ENCODE measurements at regions not wholly inside any gene's neighbourhood (a gene's known extent, or its start where the extent isn't known, plus 50 kb on each side); places are given as distances from the start of the nearest gene placed in this dataset.

DNA sequence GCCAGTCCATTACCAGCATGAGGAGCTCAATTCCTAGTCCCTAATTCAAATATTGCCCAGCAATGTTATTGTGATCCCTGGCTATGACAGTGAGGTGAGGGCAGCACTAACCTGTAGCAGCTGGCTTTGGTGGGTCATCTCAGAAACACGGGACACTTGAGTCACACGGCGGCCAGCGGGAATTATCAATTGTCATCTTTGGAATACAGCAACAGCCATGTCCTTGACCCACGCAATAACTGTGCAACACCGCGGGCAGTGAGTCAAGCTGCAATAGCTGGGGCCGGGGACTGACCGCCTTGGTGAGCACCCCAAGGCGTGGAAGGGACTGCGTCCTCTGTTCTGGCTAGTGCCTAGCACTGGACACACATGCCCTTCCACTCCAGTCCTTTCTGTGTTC is 62.5 kb upstream of the ALDH1B1 start:
- 92% methylated on average over 11 of the region's 11 CpGs; no CpG with 5 or more reads in 1 of the 2 experiments for WGBS, 2 experiments (ENCODE audit: extremely low coverage in 1 of 2, insufficient coverage in 1 of 2, insufficient read length in 1 of 2, insufficient replicate concordance in 2 of 2, low coverage in 1 of 2, low lambda C conversion rate in 2 of 2, missing lambda C conversion rate in 1 of 2)
- CTCF ChIA-PET (ENCODE audit: partially characterized antibody), result interaction anchor here (0.7 to 7.1 kb wide), 7 partner anchors 8 to 169 kb away, joined by 3 to 62 read pairs (median 7); no protein-coding TSS in a partner anchor

More for the DNA sequence above, 62.5 kb upstream of the ALDH1B1 start:
- H2BK15ac ChIP-seq (ENCODE audit: low read length), result no peak overlapping the region
- DNase-seq (ENCODE audit: low read depth in 1 of 2, low spot score in 2 of 2) (no peak), FAIRE-seq (no peak)
- H3K79me1 ChIP-seq (ENCODE audit: low read depth, low read length), result no peaks in the 10 kb centered on the region
- TF ChIP-seq PHF8 (conservative IDR thresholded peaks at IDR 0.05; ENCODE audit: low read depth, low read length), result no peak
- TF ChIP-seq, protein P1, sequence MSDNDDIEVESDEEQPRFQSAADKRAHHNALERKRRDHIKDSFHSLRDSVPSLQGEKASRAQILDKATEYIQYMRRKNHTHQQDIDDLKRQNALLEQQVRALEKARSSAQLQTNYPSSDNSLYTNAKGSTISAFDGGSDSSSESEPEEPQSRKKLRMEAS (IDR thresholded peaks at IDR 0.05), result no peak
- no peak overlapping the region for H3K9ac ChIP-seq (replicated peaks in 1 of 4; ENCODE audit: extremely low read depth in 1 of 4, low read depth in 3 of 4, low read length in 3 of 4)
- H4K5ac ChIP-seq (ENCODE audit: insufficient read length, low read depth, low read length), result no peak overlapping the region
- H2AK5ac ChIP-seq (ENCODE audit: low read depth, low read length), result no peak overlapping the region
- H3K79me2 ChIP-seq (ENCODE audit: control insufficient read depth in 1 of 2, insufficient read depth in 2 of 2, low read length in 2 of 2), result no peaks in the 10 kb centered on the region
- H4K20me1 ChIP-seq (replicated peaks in 1 of 2; ENCODE audit: control insufficient read depth in 1 of 2, insufficient read depth in 2 of 2, low read length in 2 of 2), result no peaks in the 10 kb centered on the region
- H3K9me3 ChIP-seq (ENCODE audit: insufficient read depth in 2 of 2, low read depth in 1 of 2, low read length in 1 of 2), result no peaks in the 10 kb centered on the region
- no peak overlapping the region for H2BK120ac ChIP-seq (replicated peaks; ENCODE audit: low read depth, low read length)
- H4K8ac ChIP-seq (ENCODE audit: extremely low read depth, insufficient read depth, low read length), result no peak overlapping the region
- H3K23me2 ChIP-seq (ENCODE audit: low read depth, low read length), result no peaks in the 10 kb centered on the region
- H2BK12ac ChIP-seq (ENCODE audit: low read depth, low read length), result no peak overlapping the region
- no peak overlapping the region for H4K91ac ChIP-seq (replicated peaks; ENCODE audit: insufficient read length, low read length)
- no peak overlapping the region for H2BK20ac ChIP-seq (ENCODE audit: low read length)
- H3K56ac ChIP-seq (replicated peaks; ENCODE audit: insufficient read length, low read depth, low read length), result no peak overlapping the region
- no peaks in the 10 kb centered on the region for H3K36me3 ChIP-seq (ENCODE audit: control insufficient read depth in 2 of 4, insufficient read depth in 4 of 4, low read length in 3 of 4)
- peaks cover 0 to 6% (median 0%) of the 10 kb centered on the region in 4 experiments; a peak in 3 of 7 replicates for H3K4me1 ChIP-seq (replicated peaks in 1 of 4; ENCODE audit: control insufficient read depth in 3 of 4, insufficient read depth in 4 of 4, low read length in 3 of 4)
- POLR2A ChIA-PET (ENCODE audit: partially characterized antibody), result no interaction called here
- H3K27ac ChIP-seq (ENCODE audit: low read depth, low read length), result no peak overlapping the region
- H3K18ac ChIP-seq (ENCODE audit: extremely low read depth, low read length), result no peak overlapping the region
- no peak overlapping the region for H3K14ac ChIP-seq (ENCODE audit: insufficient read length)
- H3K4me3 ChIP-seq (ENCODE audit: extremely low read depth in 1 of 4, insufficient read depth in 2 of 4, low read depth in 3 of 4, low read length in 4 of 4), result no peak overlapping the region
- H3K4me2 ChIP-seq (ENCODE audit: insufficient read depth in 1 of 2, low read depth in 2 of 2, low read length in 2 of 2), result no peak overlapping the region
- H2AFZ ChIP-seq (ENCODE audit: low read length), result no peak overlapping the region
- no peak overlapping the region for H3K23ac ChIP-seq (ENCODE audit: insufficient read length)
- no peak overlapping the region for H3K4ac ChIP-seq (replicated peaks; ENCODE audit: insufficient read length, low read depth, low read length)
- H3K27me3 ChIP-seq (replicated peaks in 1 of 4; ENCODE audit: control insufficient read depth in 3 of 4, extremely low read depth in 1 of 4, insufficient read depth in 3 of 4, low read length in 3 of 4), result no peaks in the 10 kb centered on the region
- no peak overlapping the region for H2BK5ac ChIP-seq (ENCODE audit: low read depth, low read length)

Data from H1 (cell line).